ENCODE measurements at regions not wholly inside any gene's neighbourhood (a gene's known extent, or its start where the extent isn't known, plus 50 kb on each side); places are given as distances from the start of the nearest gene placed in this dataset.

DNA sequence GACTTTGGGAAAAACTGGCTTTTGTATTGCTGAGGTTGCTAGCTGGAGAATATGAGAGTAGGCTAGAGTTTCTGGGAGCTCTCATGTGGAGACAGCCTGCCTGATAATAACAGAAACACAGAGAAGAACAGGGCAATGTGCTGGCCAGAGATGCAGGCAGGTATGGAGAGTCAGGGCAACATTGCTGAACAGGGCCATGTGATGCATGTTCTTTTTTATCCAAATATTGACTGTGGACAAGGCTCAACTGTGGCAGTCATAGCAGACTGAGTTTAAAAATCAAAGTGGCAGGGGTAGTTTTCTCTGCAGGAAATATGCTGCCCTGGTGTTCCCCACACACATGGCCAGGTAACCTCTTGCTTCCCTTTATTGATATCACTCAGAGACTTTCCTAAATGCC lies 381.1 kb downstream of the RASEF start:
- H3K4me3 ChIP-seq (ENCODE audit: low read depth, low read length), result no peak overlapping the region
- CTCF ChIA-PET, result no interaction called here
- TF ChIP-seq, protein P1, sequence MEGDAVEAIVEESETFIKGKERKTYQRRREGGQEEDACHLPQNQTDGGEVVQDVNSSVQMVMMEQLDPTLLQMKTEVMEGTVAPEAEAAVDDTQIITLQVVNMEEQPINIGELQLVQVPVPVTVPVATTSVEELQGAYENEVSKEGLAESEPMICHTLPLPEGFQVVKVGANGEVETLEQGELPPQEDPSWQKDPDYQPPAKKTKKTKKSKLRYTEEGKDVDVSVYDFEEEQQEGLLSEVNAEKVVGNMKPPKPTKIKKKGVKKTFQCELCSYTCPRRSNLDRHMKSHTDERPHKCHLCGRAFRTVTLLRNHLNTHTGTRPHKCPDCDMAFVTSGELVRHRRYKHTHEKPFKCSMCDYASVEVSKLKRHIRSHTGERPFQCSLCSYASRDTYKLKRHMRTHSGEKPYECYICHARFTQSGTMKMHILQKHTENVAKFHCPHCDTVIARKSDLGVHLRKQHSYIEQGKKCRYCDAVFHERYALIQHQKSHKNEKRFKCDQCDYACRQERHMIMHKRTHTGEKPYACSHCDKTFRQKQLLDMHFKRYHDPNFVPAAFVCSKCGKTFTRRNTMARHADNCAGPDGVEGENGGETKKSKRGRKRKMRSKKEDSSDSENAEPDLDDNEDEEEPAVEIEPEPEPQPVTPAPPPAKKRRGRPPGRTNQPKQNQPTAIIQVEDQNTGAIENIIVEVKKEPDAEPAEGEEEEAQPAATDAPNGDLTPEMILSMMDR (IDR thresholded peaks at IDR 0.05; ENCODE audit: insufficient read depth, low read length, missing control alignments), result no peak
- POLR2A ChIA-PET, result no interaction called here
- DNase-seq (ENCODE audit: low read depth, low spot score), result no peak

DNA sequence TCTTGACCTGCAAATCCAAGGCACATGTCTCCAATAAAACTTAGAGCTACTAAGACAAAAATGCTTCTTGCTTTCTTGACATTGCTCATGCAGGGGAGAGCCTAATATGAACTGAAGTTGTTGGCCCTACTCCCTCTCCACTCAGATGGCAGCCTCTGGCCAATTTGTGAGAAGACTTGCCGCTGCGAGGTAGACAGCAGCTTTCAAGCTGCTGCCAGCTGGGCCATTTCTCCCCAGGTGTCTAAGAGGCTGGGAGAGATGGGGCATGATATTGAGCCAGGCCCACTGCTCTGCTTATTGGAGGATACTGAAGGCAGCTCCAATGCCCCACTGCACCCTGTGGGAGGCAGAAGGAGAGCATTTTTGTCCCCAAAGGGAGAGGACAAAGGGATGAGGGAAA lies 380.5 kb downstream of the RASEF start:
- no peak for DNase-seq (ENCODE audit: low read depth, low spot score)
- TF ChIP-seq, protein P1 (IDR thresholded peaks at IDR 0.05; ENCODE audit: insufficient read depth, low read length, missing control alignments), result no peak
- no peak overlapping the region for H3K4me3 ChIP-seq (ENCODE audit: low read depth, low read length)
- CTCF ChIA-PET, result no interaction called here
- POLR2A ChIA-PET, result no interaction called here

DNA sequence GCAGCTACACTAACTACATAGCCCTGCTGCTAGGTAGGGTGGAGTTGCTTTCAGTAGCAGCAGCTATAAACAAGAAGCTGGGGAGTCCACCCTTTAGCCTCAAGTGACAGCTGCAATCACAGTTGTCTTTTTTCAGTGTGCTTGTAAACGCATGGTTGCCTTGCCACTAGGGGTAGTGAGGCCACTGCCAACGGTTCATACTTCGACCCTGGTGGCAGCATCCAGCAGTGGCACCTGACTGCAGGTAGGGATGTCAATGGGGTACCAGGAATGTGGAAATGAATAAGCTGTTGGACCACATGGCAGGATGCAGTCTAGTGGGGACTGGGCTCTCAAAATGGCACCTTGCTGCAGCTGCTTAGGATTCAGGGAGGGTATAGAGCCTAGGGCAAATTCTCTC lies 367.2 kb downstream of the RASEF start:
- TF ChIP-seq, protein P1 (IDR thresholded peaks at IDR 0.05; ENCODE audit: insufficient read depth, low read length, missing control alignments), result no peak
- ChIA-PET CTCF (no interaction called here), POLR2A (no interaction called here)
- DNase-seq (ENCODE audit: low read depth, low spot score), result no peak
- H3K4me3 ChIP-seq (ENCODE audit: low read depth, low read length), result no peak overlapping the region

DNA sequence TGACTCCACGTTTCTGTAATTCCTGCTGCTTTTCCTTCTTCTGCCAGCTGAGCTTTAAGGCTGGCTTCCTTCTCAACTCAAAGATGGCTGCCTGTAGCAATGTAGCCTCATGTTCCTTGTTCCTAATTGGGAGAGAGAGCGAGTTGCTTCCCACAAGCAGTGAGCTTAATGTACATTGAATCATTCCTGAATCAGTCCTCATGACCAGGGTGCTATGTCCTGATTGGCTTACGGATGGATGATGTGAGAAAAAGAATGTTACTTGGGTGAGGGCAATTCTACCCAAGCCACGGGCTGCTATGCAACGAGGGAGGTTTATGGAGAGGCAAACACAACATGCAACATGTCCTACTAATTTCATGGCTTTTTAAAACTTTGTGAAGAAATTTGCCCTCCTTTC lies 356.2 kb downstream of the RASEF start:
- POLR2A ChIA-PET, result no interaction called here
- no peak overlapping the region for H3K4me3 ChIP-seq (ENCODE audit: low read depth, low read length)
- DNase-seq (ENCODE audit: low read depth, low spot score), result no peak
- TF ChIP-seq, protein P1 (IDR thresholded peaks at IDR 0.05; ENCODE audit: insufficient read depth, low read length, missing control alignments), result no peak
- CTCF ChIA-PET, result no interaction called here

DNA sequence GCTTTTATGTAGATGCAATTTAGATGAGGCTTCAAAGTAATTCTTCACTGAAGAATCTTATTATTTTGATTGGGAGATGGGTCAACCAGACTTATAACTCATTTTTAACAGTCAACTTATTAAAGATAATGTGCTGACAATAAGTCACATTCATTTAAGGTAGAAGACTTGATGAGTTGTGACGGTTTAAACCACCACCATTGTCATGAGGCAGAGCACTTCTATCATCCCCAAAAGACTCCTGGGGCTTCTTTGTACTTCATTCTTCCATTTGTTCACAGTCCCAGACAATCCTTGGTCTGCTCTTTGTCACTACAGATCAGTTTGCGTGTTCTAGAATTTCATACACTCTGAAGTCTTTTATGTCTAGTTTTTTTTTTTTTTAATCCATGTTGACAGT lies 346.1 kb downstream of the RASEF start:
- no peak overlapping the region for H3K4me3 ChIP-seq (ENCODE audit: low read depth, low read length)
- ChIA-PET POLR2A (no interaction called here), CTCF (no interaction called here)
- TF ChIP-seq, protein P1 (IDR thresholded peaks at IDR 0.05; ENCODE audit: insufficient read depth, low read length, missing control alignments), result no peak
- no peak for DNase-seq (ENCODE audit: low read depth, low spot score)

DNA sequence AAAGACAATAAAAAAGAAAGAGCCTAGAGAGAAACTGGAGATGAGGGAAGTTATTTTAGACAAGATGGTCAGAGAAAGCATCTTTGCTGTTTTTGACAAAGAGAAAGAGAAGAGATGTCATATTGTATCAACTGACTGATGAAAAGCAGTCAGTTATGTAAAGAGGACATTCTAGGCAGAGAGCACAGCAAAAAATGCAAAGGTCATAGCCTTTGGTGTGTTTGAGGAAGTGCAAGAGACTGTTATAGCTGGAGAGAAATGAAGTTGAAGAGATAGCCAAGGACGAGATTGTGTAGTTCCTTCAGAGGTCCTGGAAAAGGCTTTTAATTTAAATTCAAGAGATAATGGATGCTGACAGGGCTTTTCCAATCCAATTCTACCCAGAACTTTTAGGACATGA lies 342.4 kb downstream of the RASEF start:
- CTCF ChIA-PET, result no interaction called here

More for the DNA sequence above, 342.4 kb downstream of the RASEF start:
- DNase-seq (ENCODE audit: low read depth, low spot score), result no peak
- TF ChIP-seq, protein P1 (IDR thresholded peaks at IDR 0.05; ENCODE audit: insufficient read depth, low read length, missing control alignments), result no peak
- POLR2A ChIA-PET, result no interaction called here
- H3K4me3 ChIP-seq (ENCODE audit: low read depth, low read length), result no peak overlapping the region
